Right atrium auricular region (tissue), 2 donors: ENCODE measurements at regions not wholly inside any gene's neighbourhood (a gene's known extent, or its start where the extent isn't known, plus 50 kb on each side); places are given as distances from the start of the nearest gene placed in this dataset.
"Not testable (repeated sequence)": the region's sequence is repeated elsewhere in the genome, so short reads cannot be mapped to it uniquely, and the experiment has no call there.

Experiments used
- DNase-seq: peaks from one replicate; pipeline ENCODE4 v3.0.0-alpha.2; 2019; ENCODE audit warnings: low spot score
- H3K27ac ChIP-seq, 2 donors: fragments of 200-600 bp; sonication (generic); 1 replicate in 1 of 2; 2 replicates in 1 of 2; pipeline ENCODE4 v1.5.1; 2016 to 2019
- H3K27me3 ChIP-seq, 2 donors: fragments of 200-600 bp; sonication (generic); one replicate each; pipeline versions ENCODE4 v1.5.1 to v1.6.0; 2017 to 2019
- H3K36me3 ChIP-seq: fragments of 200-600 bp; sonication (generic); one replicate; pipeline ENCODE4 v1.5.1; 2016
- H3K4me1 ChIP-seq, 2 donors: fragments of 200-600 bp; sonication (generic); one replicate each; pipeline versions ENCODE4 v1.5.1 to v1.6.0; 2017 to 2019
- H3K4me3 ChIP-seq, 2 donors: fragments of 200-600 bp; sonication (generic); 1 replicate in 1 of 2; 2 replicates in 1 of 2; pipeline ENCODE4 v1.5.1; 2017 to 2019; ENCODE audit warnings: mild to moderate bottlenecking in 1 of 2, moderate library complexity in 1 of 2
- H3K9me3 ChIP-seq, 2 donors: fragments of 200-600 bp; sonication (generic); one replicate each; pipeline ENCODE4 v1.5.1; 2019
- TF ChIP-seq, protein P1 (sequence below), 2 donors: fragments of 200-600 bp; sonication (generic); IDR thresholded peaks; one replicate each; pipeline ENCODE4 v1.5.1; 2019; ENCODE audit warnings: antibody characterized with exemption in 2 of 2

DNA sequence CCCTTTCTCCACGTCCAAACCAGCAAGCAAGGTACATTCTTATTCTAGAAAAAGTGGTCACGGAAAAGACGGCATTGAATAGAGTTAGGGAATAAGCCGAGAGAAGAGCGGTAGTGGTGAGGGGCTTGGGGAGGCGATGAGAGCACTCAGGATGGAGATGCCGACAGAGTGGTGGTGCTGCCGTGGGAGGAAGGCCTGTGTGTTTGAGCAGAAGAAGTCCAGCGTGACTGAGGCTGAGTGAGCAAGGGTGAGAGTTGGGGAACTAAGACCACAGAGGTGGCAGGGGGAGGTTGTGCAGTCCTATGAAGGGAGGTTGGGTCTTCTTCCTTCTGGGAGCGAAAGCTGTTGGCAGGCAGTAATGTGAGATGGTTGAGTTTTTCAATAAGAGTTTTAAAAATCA lies 252.3 kb downstream of the ABCC12 start:
- H3K27ac ChIP-seq = no peak overlapping the region
- DNase-seq = no peak
- H3K27me3 ChIP-seq = no peaks in the 10 kb centered on the region
- TF ChIP-seq, protein P1, sequence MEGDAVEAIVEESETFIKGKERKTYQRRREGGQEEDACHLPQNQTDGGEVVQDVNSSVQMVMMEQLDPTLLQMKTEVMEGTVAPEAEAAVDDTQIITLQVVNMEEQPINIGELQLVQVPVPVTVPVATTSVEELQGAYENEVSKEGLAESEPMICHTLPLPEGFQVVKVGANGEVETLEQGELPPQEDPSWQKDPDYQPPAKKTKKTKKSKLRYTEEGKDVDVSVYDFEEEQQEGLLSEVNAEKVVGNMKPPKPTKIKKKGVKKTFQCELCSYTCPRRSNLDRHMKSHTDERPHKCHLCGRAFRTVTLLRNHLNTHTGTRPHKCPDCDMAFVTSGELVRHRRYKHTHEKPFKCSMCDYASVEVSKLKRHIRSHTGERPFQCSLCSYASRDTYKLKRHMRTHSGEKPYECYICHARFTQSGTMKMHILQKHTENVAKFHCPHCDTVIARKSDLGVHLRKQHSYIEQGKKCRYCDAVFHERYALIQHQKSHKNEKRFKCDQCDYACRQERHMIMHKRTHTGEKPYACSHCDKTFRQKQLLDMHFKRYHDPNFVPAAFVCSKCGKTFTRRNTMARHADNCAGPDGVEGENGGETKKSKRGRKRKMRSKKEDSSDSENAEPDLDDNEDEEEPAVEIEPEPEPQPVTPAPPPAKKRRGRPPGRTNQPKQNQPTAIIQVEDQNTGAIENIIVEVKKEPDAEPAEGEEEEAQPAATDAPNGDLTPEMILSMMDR (IDR thresholded peaks at IDR 0.05) = no peak
- H3K36me3 ChIP-seq = no peaks in the 10 kb centered on the region
- H3K4me1 ChIP-seq = no peaks in the 10 kb centered on the region
- H3K9me3 ChIP-seq = no peaks in the 10 kb centered on the region
- H3K4me3 ChIP-seq = no peak overlapping the region

DNA sequence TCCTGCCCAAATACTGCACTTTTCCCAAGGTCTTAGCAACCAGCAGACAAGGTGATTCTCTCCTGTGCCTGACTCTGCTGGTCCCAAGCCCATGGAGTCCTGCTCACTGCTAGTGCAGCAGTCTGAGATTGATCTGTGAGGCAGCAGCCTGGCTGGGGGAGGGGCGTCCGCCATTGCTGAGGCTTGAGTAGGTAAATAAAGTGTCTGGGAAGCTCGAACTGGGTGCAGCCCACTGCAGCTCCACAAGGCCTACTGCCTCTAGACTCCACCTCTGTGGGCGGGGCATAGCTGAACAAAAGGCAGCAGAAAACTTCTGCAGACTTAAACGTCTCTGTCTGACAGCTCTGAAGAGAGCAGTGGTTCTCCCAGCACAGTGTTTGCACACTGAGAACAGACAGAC lies 258.7 kb downstream of the ABCC12 start:
- not testable (repeated sequence) for H3K36me3 ChIP-seq, H3K4me1 ChIP-seq, H3K9me3 ChIP-seq, DNase-seq, H3K4me3 ChIP-seq, H3K27me3 ChIP-seq, H3K27ac ChIP-seq

DNA sequence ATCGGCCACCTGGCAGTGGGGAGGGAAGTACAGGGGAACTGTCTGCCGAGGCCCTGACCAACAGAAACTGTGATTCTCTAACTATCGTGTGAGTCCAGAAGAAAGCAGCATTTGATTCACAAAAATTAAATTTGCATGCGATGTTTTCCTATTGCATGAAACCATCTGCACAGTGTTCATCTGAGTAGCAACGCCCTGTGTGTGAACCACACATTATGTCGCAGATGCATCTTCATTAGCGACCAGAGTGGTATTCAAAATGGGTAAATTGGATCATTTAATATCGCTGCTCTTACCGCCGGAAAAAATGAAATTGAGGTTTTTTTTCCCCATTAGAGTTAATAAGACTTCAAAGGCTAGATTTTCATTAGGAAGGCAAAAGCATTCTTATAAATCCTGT lies 260.6 kb downstream of the ABCC12 start:
- H3K27me3 ChIP-seq = no peaks in the 10 kb centered on the region
- H3K27ac ChIP-seq = no peak overlapping the region
- H3K36me3 ChIP-seq = no peaks in the 10 kb centered on the region
- TF ChIP-seq, protein P1 (IDR thresholded peaks at IDR 0.05) = no peak
- H3K4me3 ChIP-seq = no peak overlapping the region
- DNase-seq = no peak
- no peaks in the 10 kb centered on the region for H3K4me1 ChIP-seq
- no peaks in the 10 kb centered on the region for H3K9me3 ChIP-seq

DNA sequence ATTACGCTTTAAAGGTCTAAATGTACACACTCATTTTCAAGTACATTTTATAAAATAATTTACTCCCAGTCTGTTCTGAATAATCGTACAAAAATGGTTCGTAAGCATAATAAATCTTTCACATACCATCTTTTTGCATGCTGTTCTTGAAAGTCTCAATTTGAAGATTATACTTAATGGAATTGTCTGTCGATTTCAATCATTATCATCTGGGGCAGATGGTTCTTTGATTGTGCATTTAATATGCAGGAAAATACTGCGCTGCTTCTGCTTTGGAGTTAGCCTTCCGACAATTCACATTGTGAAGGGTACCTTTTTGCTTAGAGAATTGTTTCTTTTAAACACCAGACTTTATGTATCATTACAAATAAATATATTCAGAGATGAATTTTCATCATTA lies 262.8 kb downstream of the ABCC12 start:
- TF ChIP-seq, protein P1 (IDR thresholded peaks at IDR 0.05) = no peak
- Histone ChIP-seq H3K27me3 (no peaks in the 10 kb centered on the region), H3K36me3 (no peaks in the 10 kb centered on the region), H3K9me3 (no peaks in the 10 kb centered on the region), H3K4me1 (no peaks in the 10 kb centered on the region), H3K27ac (no peak overlapping the region), H3K4me3 (no peak overlapping the region)
- DNase-seq = no peak

DNA sequence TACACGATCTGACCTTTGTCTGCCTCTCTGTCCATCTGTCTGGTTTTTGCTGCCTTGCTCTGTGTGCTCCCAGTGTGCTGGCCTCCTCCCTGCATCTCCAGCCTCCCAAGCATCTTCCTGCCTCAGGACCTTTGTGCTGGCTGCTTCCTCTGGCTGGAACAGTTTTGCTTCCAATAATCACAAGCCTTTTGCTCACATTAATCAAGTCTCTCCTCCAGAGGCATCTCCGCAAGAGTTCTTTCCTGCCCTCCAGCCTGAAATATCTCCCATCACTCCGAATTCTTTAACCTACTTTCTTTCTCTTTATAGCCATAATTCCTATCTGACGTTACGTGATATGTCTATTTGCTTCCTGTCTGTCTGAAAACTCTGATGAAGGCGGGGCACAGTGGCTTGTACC lies 267.1 kb downstream of the ABCC12 start:
- no peak for DNase-seq
- H3K27ac ChIP-seq = no peak overlapping the region
- H3K36me3 ChIP-seq = no peaks in the 10 kb centered on the region
- TF ChIP-seq, protein P1 (IDR thresholded peaks at IDR 0.05) = no peak
- no peaks in the 10 kb centered on the region for H3K4me1 ChIP-seq
- no peaks in the 10 kb centered on the region for H3K9me3 ChIP-seq
- H3K27me3 ChIP-seq = no peaks in the 10 kb centered on the region
- H3K4me3 ChIP-seq = no peak overlapping the region

DNA sequence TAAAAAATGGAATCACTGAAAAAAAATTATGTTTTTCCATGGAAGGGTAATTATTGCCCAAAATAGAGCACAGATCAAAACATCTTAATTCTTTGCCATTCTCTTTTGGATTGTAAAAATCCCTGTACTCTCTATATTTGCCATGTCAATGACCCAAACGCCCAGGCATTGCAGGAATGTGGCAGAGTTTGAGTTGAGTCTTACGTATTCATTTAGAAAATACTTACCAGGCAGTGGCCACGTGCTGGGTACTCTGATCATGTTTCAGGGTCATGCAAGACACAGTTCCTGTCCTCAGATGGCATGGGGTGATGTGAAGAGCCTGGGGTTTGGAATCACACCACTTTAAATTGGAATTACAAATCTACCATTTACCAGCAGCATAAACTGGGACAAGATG lies 267.7 kb downstream of the ABCC12 start:
- no peaks in the 10 kb centered on the region for H3K36me3 ChIP-seq
- no peak for DNase-seq
- H3K4me3 ChIP-seq = no peak overlapping the region
- H3K9me3 ChIP-seq = no peaks in the 10 kb centered on the region
- TF ChIP-seq, protein P1 (IDR thresholded peaks at IDR 0.05) = no peak
- no peaks in the 10 kb centered on the region for H3K4me1 ChIP-seq
- H3K27ac ChIP-seq = no peak overlapping the region
- no peaks in the 10 kb centered on the region for H3K27me3 ChIP-seq
